BE2C (cell line): ENCODE measurements at regions not wholly inside any gene's neighbourhood (a gene's known extent, or its start where the extent isn't known, plus 50 kb on each side); places are given as distances from the start of the nearest gene placed in this dataset.

ENCODE experiments used
- DNase-seq: peaks from one replicate; pipeline ENCODE4 v3.0.0-alpha.2; 2020
- H3K27me3 ChIP-seq: fragments of 250-450 bp; sonication (Bioruptor Pico); 2 replicates; pipeline ENCODE4 v1.5.1; 2020; ENCODE audit warnings: mild to moderate bottlenecking
- H3K36me3 ChIP-seq: fragments of 250-450 bp; sonication (Bioruptor Pico); 2 replicates; pipeline ENCODE4 v1.5.1; 2020; ENCODE audit warnings: mild to moderate bottlenecking
- H3K4me1 ChIP-seq: fragments of 250-450 bp; sonication (Bioruptor Pico); 2 replicates; pipeline ENCODE4 v1.5.1; 2020
- H3K4me3 ChIP-seq: 2 replicates; pipeline ENCODE4 v1.5.1; 2011; ENCODE audit warnings: low read depth, low read length
- H3K9me3 ChIP-seq: fragments of 250-450 bp; sonication (Bioruptor Pico); 2 replicates; pipeline ENCODE4 v1.5.1; 2020
- TF ChIP-seq, protein P1 (sequence below): IDR thresholded peaks from 2 replicates; pipeline ENCODE4 v1.5.1; 2012; ENCODE audit warnings: mild to moderate bottlenecking, low read depth, low read length

DNA sequence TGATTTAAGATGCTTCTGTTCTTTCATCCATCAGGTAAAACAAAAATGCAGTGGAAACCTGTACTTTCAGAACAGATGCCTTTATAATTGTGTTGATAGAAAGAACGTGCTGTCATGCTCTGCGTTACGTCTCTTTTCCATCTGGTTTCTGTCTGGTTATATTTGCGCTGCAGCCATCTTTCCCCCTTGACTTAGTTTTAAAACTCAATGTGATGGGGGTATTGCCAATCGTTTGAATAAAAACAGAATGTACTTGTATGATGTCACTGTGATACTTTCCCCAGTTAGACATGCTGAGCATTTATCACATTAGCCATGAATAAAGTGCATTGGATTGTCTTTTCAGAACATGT is 508.6 kb downstream of the ADCYAP1 start:
- no peak overlapping the region for H3K4me3 ChIP-seq
- no peaks in the 10 kb centered on the region for H3K36me3 ChIP-seq
- H3K9me3 ChIP-seq: no peaks in the 10 kb centered on the region
- TF ChIP-seq, protein P1, sequence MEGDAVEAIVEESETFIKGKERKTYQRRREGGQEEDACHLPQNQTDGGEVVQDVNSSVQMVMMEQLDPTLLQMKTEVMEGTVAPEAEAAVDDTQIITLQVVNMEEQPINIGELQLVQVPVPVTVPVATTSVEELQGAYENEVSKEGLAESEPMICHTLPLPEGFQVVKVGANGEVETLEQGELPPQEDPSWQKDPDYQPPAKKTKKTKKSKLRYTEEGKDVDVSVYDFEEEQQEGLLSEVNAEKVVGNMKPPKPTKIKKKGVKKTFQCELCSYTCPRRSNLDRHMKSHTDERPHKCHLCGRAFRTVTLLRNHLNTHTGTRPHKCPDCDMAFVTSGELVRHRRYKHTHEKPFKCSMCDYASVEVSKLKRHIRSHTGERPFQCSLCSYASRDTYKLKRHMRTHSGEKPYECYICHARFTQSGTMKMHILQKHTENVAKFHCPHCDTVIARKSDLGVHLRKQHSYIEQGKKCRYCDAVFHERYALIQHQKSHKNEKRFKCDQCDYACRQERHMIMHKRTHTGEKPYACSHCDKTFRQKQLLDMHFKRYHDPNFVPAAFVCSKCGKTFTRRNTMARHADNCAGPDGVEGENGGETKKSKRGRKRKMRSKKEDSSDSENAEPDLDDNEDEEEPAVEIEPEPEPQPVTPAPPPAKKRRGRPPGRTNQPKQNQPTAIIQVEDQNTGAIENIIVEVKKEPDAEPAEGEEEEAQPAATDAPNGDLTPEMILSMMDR: no peak
- peaks cover 7% of the 10 kb centered on the region for H3K4me1 ChIP-seq
- no peak for DNase-seq
- H3K27me3 ChIP-seq: no peaks in the 10 kb centered on the region

DNA sequence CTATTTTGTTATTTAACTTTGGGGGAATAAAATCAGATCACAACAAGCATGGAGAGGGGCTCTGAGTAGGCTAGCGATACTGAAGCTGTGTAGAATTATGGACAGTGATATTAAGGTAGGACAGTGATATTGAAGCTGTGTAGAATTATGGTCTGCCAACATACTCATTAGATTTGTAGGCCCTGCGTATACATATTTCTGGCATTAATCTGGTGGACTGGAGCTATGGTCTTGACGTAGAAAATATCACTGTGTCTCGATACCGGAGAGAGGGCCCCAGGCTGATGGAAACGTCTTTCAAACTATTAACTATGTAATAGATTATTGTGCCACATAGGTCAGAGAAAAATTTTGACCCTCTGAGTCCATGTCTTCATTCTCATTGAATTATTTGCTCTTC is 511.4 kb downstream of the ADCYAP1 start:
- Histone ChIP-seq H3K9me3 (no peaks in the 10 kb centered on the region), H3K4me3 (no peak overlapping the region), H3K36me3 (no peaks in the 10 kb centered on the region), H3K4me1 (peaks cover 7% of the 10 kb centered on the region), H3K27me3 (no peaks in the 10 kb centered on the region)
- DNase-seq: no peak
- TF ChIP-seq, protein P1: no peak

DNA sequence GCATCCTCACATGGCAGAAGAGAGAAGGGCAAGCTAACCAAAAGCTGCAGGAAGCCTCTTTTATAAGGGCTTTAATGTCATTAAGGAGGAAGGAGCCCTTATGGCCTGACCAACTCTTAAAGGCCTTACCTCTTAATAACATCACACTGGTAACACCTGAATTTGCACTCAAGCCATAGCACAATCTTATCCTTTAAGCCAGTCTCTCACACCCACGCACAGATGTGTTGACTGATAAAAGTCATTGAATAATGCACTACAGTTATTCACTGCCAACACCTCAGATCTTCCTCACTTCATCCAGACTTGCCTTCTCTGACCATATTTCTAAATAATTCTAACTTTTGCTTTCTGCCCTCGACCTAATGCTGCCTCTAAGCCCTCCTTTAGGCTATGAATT is 516.8 kb downstream of the ADCYAP1 start:
- Histone ChIP-seq H3K4me3 (no peak overlapping the region), H3K27me3 (no peaks in the 10 kb centered on the region), H3K9me3 (no peaks in the 10 kb centered on the region), H3K4me1 (no peaks in the 10 kb centered on the region), H3K36me3 (no peaks in the 10 kb centered on the region)
- DNase-seq: no peak
- TF ChIP-seq, protein P1: no peak

DNA sequence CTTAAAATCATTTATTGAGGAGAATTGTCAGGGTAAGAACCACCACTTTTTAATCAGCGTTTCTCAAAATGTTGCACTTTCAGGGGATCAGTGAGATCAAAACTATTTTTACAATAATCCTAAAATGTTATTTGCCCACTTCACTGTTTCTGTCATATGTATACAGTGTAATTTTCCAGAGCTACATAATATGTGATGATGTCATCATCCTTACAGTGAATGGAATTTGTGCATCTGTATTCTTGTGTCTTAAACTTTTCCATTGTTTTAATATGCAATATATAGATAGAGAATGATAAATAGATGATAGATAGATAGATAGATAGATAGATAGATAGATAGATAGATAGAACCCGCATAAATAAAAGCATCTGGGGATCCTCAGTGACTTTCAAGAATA is 518.0 kb downstream of the ADCYAP1 start:
- Histone ChIP-seq H3K4me1 (no peaks in the 10 kb centered on the region), H3K9me3 (no peaks in the 10 kb centered on the region), H3K4me3 (no peak overlapping the region), H3K27me3 (no peaks in the 10 kb centered on the region), H3K36me3 (no peaks in the 10 kb centered on the region)
- no peak for DNase-seq
- TF ChIP-seq, protein P1: no peak

DNA sequence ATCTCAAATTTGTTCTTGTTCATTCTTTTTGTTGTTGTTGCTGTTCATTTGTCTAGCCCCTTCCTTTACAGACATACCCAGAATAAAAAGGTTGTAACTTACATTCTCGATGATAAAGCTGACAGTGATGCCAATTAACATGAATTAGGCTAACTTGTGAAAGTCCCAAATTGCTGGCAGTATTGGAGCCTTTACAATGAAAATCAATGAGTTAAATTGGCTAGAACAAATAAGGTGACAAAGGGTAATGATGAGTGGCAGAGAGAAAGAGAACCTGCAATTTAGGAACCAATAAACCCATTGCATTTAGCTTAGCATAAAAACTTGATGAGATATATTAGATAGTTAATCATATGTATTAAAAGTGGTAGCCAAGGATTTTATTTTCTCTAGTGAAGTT is 521.0 kb downstream of the ADCYAP1 start:
- H3K4me3 ChIP-seq: no peak overlapping the region
- TF ChIP-seq, protein P1: no peak
- no peaks in the 10 kb centered on the region for H3K36me3 ChIP-seq
- no peaks in the 10 kb centered on the region for H3K4me1 ChIP-seq
- H3K27me3 ChIP-seq: no peaks in the 10 kb centered on the region
- DNase-seq: no peak
- no peaks in the 10 kb centered on the region for H3K9me3 ChIP-seq

DNA sequence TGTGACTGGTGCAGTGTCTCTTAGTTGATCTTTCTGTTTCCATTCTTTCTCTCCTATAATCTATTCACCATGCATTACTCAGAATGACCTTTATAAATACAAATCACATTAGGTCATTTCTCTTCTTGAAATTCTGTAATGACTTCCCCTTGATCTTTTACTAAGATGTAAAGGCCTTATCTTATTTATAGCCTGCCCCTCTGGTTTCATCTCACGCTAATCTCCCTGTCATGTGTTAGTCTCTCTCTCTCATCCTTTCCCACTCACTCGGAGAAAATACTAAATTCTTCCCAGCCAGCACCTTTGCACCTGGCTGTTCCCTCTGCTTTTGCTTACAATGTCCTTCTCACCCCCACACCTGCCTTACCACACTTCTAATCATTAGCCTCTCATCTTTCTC is 530.8 kb downstream of the ADCYAP1 start:
- H3K9me3 ChIP-seq: no peaks in the 10 kb centered on the region
- no peak for DNase-seq
- H3K4me3 ChIP-seq: no peak overlapping the region
- H3K36me3 ChIP-seq: no peaks in the 10 kb centered on the region
- TF ChIP-seq, protein P1: no peak
- H3K27me3 ChIP-seq: no peaks in the 10 kb centered on the region
- H3K4me1 ChIP-seq: no peaks in the 10 kb centered on the region
